ENCODE measurements at regions not wholly inside any gene's neighbourhood (a gene's known extent, or its start where the extent isn't known, plus 50 kb on each side); places are given as distances from the start of the nearest gene placed in this dataset.

DNA sequence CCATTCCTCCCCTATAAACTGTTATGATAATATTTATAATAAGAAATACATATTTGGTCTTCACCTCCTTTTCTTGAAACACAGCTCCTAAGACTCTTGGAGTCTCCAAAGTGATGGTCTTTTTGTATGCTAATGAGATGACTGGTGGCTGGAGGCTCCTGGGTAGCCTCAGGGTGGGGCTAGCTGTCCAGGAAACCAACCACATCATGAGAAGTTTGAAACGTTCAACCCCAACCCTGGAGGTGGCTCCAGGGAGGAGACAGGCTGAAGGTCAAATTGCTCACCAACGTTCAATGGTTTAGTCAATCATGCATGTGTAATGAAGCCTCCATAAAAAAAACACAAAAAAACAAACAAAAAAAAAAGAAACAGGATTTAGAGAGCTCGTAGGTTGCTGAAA is 298.7 kb upstream of the MGAT5 start:
- TF ChIP-seq, protein P1, sequence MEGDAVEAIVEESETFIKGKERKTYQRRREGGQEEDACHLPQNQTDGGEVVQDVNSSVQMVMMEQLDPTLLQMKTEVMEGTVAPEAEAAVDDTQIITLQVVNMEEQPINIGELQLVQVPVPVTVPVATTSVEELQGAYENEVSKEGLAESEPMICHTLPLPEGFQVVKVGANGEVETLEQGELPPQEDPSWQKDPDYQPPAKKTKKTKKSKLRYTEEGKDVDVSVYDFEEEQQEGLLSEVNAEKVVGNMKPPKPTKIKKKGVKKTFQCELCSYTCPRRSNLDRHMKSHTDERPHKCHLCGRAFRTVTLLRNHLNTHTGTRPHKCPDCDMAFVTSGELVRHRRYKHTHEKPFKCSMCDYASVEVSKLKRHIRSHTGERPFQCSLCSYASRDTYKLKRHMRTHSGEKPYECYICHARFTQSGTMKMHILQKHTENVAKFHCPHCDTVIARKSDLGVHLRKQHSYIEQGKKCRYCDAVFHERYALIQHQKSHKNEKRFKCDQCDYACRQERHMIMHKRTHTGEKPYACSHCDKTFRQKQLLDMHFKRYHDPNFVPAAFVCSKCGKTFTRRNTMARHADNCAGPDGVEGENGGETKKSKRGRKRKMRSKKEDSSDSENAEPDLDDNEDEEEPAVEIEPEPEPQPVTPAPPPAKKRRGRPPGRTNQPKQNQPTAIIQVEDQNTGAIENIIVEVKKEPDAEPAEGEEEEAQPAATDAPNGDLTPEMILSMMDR (IDR thresholded peaks at IDR 0.05) = no peak

DNA sequence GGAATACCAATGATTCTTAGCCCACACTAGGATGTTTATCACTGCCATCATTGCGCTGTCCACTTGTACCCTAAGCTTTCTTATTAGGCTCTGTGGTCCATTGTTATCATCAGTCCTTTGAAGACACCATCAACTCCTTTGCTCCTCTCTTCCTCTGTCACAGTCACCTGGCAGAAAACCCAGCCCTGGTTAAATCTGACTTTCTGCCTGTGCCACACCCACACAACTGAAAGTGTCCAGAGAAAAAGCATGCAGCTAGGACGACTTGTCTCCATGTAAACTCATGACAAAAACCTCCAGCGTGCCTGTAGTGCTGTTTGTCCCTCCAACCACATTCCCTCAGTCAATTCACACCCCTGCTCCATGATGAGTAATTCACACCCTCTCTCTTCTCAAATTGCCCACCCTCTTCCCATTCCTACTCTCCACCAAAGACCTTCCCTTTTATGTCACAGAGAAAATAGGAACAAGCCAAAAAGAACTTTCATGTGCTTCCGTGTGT is 297.4 kb upstream of the MGAT5 start:
- TF ChIP-seq, protein P1 (IDR thresholded peaks at IDR 0.05) = no peak

DNA sequence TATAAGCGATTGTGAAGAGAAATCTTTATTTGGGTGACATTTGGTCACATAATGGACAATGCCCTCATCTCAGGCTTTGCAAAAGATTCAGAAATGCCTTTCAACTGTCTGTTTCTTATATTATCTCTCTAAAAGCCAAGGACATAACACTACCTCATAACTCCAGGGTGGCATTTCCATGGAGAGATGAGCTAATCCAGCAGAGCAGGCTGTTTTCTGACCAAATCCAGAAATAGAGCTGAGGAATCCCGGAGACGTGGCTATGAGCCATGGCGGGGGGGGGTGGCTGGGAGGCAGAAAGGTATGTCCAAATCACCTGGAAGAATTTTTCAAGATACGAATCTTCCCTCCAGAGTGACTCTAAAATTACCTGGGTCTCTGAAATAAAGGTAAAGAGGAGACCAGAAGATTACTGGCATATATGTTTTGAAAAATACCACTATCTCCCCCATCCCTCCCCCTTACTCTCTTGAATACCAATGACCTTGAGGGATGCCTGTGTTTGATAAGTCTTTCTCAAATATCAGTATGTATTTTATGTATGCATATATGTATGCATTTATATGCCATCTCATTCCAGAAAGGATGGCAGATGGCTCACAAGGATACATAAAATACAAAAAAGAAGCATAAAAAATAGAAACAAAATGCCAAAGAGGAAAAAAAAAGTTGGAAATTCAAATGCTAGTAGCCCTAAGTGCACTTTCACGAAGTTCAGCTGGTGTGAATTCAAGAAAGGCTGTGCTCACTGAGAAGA is 296.0 kb upstream of the MGAT5 start:
- TF ChIP-seq, protein P1 (IDR thresholded peaks at IDR 0.05) = no peak

DNA sequence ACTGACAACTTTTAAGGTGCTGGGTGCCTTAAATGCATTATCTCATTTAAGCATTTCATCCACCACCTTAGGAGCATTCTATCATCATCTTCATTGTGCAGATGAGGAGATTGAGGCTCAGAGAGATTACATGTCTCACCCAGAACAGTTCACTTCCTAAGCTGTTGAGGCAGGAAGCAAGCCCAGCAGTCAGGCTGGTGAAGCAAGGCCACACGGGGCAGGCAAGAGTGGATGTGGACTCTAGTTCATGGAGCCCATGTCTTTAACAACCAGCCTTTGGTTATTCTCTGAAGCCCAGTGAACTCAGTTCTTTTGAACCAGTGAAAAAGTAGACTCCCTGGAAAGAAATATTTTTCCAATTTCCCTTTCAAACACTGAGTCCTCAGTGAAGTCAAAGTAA is 294.8 kb upstream of the MGAT5 start:
- TF ChIP-seq, protein P1 (IDR thresholded peaks at IDR 0.05) = no peak

DNA sequence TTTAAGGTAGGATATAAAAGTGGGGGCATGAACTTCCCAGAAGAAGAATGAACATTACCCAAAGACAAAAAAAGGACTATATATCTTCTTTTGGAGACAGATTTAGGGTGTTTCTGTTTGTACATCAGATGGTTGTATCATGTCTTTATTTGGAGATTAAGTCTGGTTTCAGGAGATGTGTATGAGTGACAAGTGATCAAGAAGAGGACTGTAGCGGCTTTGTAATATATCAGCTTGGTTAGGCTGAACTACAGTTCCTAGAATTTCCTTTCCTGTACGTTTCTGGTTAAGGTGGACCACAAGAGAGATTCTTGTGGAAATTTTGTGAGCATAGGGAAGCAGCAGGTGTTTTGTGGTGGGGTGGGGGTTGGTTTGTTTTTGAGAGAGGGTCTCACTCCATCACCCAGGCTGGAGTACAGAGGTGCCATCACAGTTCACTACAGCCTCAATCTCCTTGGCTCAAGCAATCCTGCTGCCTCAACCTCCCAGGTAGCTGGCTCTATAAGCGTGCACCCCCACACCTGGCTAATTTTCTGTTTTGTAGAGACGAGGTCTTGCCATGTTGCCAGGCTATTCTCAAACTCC is 287.1 kb upstream of the MGAT5 start:
- TF ChIP-seq, protein P1 (IDR thresholded peaks at IDR 0.05) = no peak

DNA sequence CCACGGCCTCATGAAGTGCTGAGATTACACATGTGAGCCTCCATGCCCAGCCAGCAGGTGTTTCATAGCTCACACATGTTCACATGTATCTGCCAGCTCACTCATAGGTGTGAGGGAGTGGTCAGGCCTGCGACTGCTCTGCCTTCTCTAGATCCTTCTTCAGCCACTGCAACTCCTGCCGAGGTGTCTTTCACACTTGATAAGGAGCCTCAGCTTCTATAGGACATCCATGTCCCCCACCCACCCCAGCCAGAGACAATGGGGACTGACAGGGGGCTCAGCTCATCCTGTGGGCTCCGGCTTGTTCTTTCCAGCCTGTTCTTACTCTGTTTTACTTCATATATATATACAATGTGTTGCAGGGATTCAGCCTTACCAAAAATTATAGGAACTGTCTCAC is 286.5 kb upstream of the MGAT5 start:
- TF ChIP-seq, protein P1 (IDR thresholded peaks at IDR 0.05) = no peak

DNA sequence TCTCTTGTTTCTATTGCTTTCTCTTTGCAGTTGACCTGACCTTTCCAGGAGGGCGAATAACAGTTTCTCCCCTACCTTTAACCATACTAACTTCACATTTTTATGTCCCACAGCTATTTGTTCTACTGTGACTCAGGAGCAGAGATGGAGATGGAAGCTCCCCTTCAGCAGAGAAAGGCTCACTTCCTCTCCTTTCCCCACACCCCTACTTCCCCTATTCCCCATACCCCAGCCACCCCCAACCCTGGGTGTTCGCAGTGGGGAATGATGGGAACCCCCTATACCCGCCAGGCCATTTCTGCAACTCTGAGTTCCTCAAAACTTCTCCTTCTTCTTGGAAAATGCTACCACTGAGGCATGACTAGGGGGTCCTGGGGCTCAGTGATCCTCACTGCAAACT is 285.4 kb upstream of the MGAT5 start:
- TF ChIP-seq, protein P1 (IDR thresholded peaks at IDR 0.05) = no peak
